ENCODE measurements at regions not wholly inside any gene's neighbourhood (a gene's known extent, or its start where the extent isn't known, plus 50 kb on each side); places are given as distances from the start of the nearest gene placed in this dataset.

DNA sequence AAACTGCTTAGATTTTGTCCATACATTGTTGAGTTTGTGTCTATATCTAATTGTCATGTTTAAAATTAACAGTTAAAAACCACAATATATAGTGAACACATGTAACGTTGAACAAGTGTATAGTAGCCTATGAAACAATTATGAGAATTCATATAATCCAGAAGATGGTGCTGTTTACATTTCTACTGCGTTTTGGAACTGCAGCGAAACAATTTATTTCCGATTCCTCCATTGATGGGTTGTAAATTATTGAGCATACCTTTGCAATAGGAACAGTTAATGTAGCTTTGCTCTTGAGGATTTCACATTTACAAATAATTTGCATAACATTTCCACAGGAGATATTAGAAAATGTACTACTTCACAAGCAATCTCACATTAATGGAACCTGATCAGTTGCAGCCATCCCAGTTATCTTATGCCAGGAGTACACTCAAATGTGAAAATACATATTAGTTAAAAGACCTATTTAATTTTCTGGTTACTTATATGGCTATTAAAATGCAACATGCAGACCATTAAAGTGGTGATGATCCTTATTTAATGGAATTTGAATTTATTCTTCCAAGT is 411.8 kb downstream of the CDH10 start:
- DNase-seq (ENCODE audit: low spot score in 2 of 2, unreplicated experiment in 2 of 2) = no peak
- no peak overlapping the region for H3K27ac Mint-ChIP-seq
- no peaks in the 10 kb centered on the region for H3K9me3 Mint-ChIP-seq
- H3K36me3 Mint-ChIP-seq = no peaks in the 10 kb centered on the region
- peaks cover 11% of the 10 kb centered on the region for H3K4me1 Mint-ChIP-seq
- TF ChIP-seq CTCF (IDR thresholded peaks at IDR 0.05; ENCODE audit: unreplicated experiment) = no peak
- no peaks in the 10 kb centered on the region for H3K27me3 Mint-ChIP-seq (ENCODE audit: low read depth)
- no peak overlapping the region for H3K4me3 Mint-ChIP-seq

- H3K36me3 Mint-ChIP-seq = no peaks in the 10 kb centered on the region
- peaks cover 9% of the 10 kb centered on the region for H3K4me1 Mint-ChIP-seq
- H3K4me3 Mint-ChIP-seq = no peak overlapping the region
Measured at GRCh38 chr5:24235946-24236345, 408.8 kb downstream of the CDH10 start.

GRCh38 chr5:24245821-24246220 is 399.0 kb downstream of the CDH10 start:
- H3K9me3 Mint-ChIP-seq = no peaks in the 10 kb centered on the region
- no peaks in the 10 kb centered on the region for H3K36me3 Mint-ChIP-seq
- no peak overlapping the region for H3K27ac Mint-ChIP-seq
- no peak overlapping the region for H3K4me3 Mint-ChIP-seq
- TF ChIP-seq CTCF (IDR thresholded peaks at IDR 0.05; ENCODE audit: unreplicated experiment) = no peak
- no peaks in the 10 kb centered on the region for H3K27me3 Mint-ChIP-seq (ENCODE audit: low read depth)
- H3K4me1 Mint-ChIP-seq = no peaks in the 10 kb centered on the region
- DNase-seq (ENCODE audit: low spot score in 2 of 2, unreplicated experiment in 2 of 2) = no peak

More at GRCh38 chr5:24235946-24236345, 408.8 kb downstream of the CDH10 start:
- TF ChIP-seq CTCF (IDR thresholded peaks at IDR 0.05; ENCODE audit: unreplicated experiment) = no peak
- no peak overlapping the region for H3K27ac Mint-ChIP-seq
- DNase-seq (ENCODE audit: low spot score in 2 of 2, unreplicated experiment in 2 of 2) = no peak
- H3K9me3 Mint-ChIP-seq = no peaks in the 10 kb centered on the region
- no peaks in the 10 kb centered on the region for H3K27me3 Mint-ChIP-seq (ENCODE audit: low read depth)

DNA sequence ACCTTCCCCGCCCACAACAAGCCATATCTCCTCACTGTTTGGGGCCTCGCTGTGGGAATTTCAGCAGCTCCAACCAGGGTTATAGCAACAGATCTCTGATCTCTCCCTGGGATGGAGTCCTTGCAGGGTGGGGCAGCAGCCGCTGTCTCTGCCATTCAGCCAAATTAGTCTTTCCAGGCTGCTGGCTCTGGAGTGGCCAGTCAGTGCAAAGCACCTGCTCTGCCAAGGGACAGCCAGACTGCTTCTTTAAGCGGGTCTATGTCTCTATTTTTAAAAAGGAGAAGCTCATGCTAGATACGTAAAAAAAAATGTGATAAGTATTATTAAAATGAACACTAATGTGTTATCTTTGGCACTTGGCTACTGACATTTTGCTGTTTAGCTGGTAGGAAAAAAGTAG is 380.2 kb downstream of the CDH10 start:
- Mint-ChIP-seq H3K4me1 (no peaks in the 10 kb centered on the region), H3K27me3 (ENCODE audit: low read depth) (peaks cover 2% of the 10 kb centered on the region), H3K36me3 (no peaks in the 10 kb centered on the region), H3K27ac (no peak overlapping the region), H3K4me3 (no peak overlapping the region), H3K9me3 (no peaks in the 10 kb centered on the region)
- no peak for DNase-seq (ENCODE audit: low spot score in 2 of 2, unreplicated experiment in 2 of 2)
- TF ChIP-seq CTCF (IDR thresholded peaks at IDR 0.05; ENCODE audit: unreplicated experiment) = no peak

- no peaks in the 10 kb centered on the region for H3K4me1 Mint-ChIP-seq
- no peak for TF ChIP-seq CTCF (IDR thresholded peaks at IDR 0.05; ENCODE audit: unreplicated experiment)
- H3K27me3 Mint-ChIP-seq (ENCODE audit: low read depth) = peaks cover 2% of the 10 kb centered on the region
- no peaks in the 10 kb centered on the region for H3K9me3 Mint-ChIP-seq
- no peak for DNase-seq (ENCODE audit: low spot score in 2 of 2, unreplicated experiment in 2 of 2)
- no peak overlapping the region for H3K4me3 Mint-ChIP-seq
- H3K27ac Mint-ChIP-seq = no peak overlapping the region
- no peaks in the 10 kb centered on the region for H3K36me3 Mint-ChIP-seq
Measured at GRCh38 chr5:24265306-24265705, 379.5 kb downstream of the CDH10 start.

All from mesothelial cell of epicardium (in vitro differentiated cells).